LNCaP clone FGC (cell line): ENCODE measurements at regions not wholly inside any gene's neighbourhood (a gene's known extent, or its start where the extent isn't known, plus 50 kb on each side); places are given as distances from the start of the nearest gene placed in this dataset.

Experiments used
- DNase-seq: peaks from one replicate; pipeline ENCODE4 v3.0.0-alpha.2; 2011; ENCODE audit warnings: low read depth
- H3K4me3 ChIP-seq: 2 replicates; pipeline ENCODE4 v1.5.1; 2011; ENCODE audit warnings: mild to moderate bottlenecking, low read depth, low read length, control low read depth
- TF ChIP-seq, protein P1 (sequence below): IDR thresholded peaks from 2 replicates; pipeline ENCODE4 v1.5.1; 2012; ENCODE audit warnings: mild to moderate bottlenecking; ENCODE audit not compliant: control insufficient read depth, insufficient read depth; ENCODE audit errors: extremely low read depth

DNA sequence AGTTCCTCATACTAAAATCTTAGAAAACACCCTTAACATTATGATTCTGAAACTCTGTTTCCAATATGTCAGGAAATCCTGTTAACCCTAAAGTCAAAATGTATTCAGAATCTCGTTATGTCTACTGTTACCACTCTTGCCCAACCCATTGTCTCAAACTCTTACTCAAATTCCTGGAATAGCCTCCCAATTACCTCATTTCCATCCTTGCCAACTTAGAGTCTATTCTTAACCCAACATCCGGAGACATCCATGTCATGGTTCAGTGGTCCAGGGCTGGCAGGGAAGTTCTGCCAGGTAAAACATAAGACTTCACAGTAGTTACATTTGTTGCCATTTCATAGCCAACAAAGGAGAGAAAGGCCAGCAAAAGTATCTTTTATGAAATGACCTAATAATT, 593.9 kb downstream of the PYDC2 start:
- TF ChIP-seq, protein P1, sequence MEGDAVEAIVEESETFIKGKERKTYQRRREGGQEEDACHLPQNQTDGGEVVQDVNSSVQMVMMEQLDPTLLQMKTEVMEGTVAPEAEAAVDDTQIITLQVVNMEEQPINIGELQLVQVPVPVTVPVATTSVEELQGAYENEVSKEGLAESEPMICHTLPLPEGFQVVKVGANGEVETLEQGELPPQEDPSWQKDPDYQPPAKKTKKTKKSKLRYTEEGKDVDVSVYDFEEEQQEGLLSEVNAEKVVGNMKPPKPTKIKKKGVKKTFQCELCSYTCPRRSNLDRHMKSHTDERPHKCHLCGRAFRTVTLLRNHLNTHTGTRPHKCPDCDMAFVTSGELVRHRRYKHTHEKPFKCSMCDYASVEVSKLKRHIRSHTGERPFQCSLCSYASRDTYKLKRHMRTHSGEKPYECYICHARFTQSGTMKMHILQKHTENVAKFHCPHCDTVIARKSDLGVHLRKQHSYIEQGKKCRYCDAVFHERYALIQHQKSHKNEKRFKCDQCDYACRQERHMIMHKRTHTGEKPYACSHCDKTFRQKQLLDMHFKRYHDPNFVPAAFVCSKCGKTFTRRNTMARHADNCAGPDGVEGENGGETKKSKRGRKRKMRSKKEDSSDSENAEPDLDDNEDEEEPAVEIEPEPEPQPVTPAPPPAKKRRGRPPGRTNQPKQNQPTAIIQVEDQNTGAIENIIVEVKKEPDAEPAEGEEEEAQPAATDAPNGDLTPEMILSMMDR = no peak
- DNase-seq = no peak
- H3K4me3 ChIP-seq = no peak overlapping the region

DNA sequence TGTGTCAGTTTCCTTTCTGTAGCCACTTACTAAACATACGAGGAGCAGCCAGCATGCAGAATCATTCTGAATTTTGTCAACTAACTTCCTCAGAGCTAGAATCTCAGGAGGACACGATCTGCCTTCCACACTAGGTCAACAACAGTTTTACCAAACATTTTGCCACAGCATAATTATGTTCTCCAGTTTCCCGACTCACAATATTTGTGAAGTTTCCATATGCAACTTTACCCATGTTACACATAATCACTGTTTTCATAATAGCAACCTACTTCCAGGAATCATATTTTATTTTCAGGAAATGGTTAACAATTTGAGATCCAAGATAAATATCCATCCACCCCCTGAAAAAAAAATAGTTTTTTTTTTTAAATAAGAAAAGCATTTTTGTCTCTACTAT, 595.0 kb downstream of the PYDC2 start:
- DNase-seq = no peak
- TF ChIP-seq, protein P1 = no peak
- H3K4me3 ChIP-seq = no peak overlapping the region

DNA sequence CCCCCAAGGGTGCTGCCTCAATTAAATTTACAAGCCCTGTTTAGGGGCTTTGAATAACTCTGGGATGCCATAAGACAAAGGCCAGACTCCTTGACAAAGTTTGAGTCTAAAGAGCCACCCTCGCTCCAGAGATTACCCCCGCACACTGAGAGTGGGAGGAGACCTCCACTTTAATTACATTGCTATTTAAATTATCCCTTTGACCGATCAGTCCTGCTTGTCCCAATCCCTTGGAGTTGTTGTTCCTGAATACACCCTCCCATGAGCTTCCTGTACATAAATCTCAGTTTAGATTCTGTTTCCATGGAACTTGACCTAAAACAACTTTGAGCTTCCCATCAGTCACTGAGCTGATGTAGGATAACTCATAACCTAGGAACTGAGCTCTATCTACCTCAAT, 596.3 kb downstream of the PYDC2 start:
- no peak overlapping the region for H3K4me3 ChIP-seq
- TF ChIP-seq, protein P1 = no peak
- no peak for DNase-seq

DNA sequence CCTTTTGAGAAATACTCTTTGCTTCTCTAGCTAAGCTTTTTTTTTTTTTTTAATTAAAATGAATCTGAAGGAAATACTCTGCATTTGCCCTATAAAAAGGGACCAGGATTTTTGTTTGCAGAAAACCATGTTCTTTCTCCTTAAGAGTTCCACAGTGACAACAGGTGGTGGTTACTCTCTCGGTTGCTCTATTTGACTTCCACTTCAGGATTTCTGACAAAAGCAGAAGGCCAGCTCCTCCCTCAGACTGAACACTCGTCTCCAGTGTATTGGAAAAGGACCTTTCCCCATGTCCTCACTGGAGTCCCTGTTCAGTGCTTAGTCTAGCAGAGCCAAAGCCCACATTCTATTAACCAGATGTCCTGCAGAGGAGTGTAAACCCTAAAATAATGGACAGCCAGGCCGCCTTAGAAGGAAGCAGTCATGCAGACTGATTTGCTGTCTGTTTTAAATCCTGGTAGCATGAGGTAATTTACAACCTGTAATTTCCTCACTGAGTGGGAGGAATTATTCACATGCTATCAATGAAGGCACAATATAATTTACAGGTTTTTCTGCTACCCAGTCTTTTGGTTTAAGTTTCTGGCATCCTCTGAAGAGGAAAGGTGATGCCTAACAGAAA, 599.3 kb downstream of the PYDC2 start:
- TF ChIP-seq, protein P1 = no peak
- H3K4me3 ChIP-seq = no peak overlapping the region

DNA sequence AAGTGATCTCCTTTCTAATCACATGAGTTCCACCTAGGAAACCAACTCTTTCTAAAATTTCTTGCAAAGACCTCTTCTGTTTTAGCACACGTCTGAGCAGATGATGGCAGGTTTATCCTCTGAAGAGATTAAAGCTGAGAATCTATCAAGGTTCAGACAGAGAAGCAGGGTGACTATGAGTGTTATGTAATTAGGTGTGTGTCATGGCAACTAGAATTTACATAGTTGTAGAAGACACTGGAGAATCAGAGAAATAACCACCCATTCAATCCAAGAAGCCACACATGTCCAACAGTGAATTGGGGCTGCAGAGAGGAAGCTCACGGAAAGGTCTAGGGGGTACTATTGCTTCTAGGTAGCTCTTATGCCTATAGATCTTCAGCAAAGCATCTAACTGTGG, 600.5 kb downstream of the PYDC2 start:
- TF ChIP-seq, protein P1 = no peak
- no peak overlapping the region for H3K4me3 ChIP-seq
- DNase-seq = no peak

More for the DNA sequence above, 599.3 kb downstream of the PYDC2 start:
- no peak for DNase-seq

DNA sequence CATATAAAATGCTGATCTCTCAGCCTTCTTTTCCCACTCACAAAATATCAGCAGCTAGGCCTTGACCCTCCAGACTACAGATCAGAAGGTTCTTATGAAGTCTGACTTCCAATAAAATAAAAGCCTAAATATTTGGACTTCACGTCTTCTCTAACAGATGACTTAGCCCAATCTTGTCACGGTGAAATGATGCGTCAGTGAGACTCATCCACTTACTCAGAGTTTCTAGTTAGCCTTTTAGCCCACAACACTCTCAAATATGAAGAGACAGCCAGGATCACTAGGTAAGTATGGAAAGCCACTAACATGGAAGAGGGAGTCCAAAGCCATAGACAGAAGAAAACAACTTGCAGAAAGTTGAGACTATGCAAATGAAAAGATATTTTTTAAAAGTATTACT, 601.2 kb downstream of the PYDC2 start:
- TF ChIP-seq, protein P1 = no peak
- no peak overlapping the region for H3K4me3 ChIP-seq
- no peak for DNase-seq

DNA sequence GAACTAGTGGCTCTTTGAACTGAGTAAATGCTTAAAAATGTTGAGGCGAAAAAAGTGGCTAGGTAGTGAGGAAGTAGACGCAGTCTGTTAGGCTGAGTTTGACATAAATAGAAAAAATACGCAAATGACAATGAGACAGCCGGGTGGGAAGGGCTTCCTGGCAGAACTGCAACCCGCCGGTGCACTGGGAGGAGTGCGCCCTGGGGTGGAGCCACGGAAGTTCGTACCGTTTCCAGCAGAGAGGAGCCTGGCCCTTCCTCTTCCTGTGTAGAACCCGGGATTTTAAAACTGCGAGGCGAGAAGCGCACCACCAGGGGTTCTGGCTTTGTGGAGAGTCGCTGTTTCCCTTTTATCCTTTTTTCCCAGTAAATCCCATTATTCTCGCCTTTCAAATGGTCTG, 602.6 kb downstream of the PYDC2 start:
- no peak overlapping the region for H3K4me3 ChIP-seq
- no peak for DNase-seq
- TF ChIP-seq, protein P1 = no peak
